Loucy (cell line): ENCODE measurements at regions not wholly inside any gene's neighbourhood (a gene's known extent, or its start where the extent isn't known, plus 50 kb on each side); places are given as distances from the start of the nearest gene placed in this dataset.

Experiments used
- H2AFZ ChIP-seq: fragments of 200-600 bp; sonication (generic); 2 replicates; pipeline ENCODE4 v1.6.0; 2016; ENCODE audit warnings: antibody characterized with exemption, mild to moderate bottlenecking, low read length, moderate library complexity
- H3F3A ChIP-seq: fragments of 200-600 bp; 2 replicates; pipeline ENCODE4 v1.6.0; 2016; ENCODE audit warnings: antibody characterized with exemption, low read depth, mild to moderate bottlenecking
- H3K27me3 ChIP-seq: fragments of 200-600 bp; sonication (generic); 2 replicates; pipeline ENCODE4 v1.6.1; 2014; ENCODE audit warnings: low read length, mild to moderate bottlenecking; ENCODE audit not compliant: insufficient read depth, poor library complexity, severe bottlenecking
- H3K36me3 ChIP-seq: fragments of 200-600 bp; sonication (generic); 2 replicates; pipeline ENCODE4 v1.6.1; 2016; ENCODE audit warnings: low read length; ENCODE audit not compliant: insufficient read depth
- H3K4me1 ChIP-seq: fragments of 200-600 bp; sonication (generic); 2 replicates; pipeline ENCODE4 v1.5.1; 2014; ENCODE audit warnings: low read length, mild to moderate bottlenecking; ENCODE audit not compliant: insufficient read depth, poor library complexity, severe bottlenecking
- H3K4me2 ChIP-seq: fragments of 200-600 bp; sonication (generic); 2 replicates; pipeline ENCODE4 v1.6.0; 2014; ENCODE audit warnings: antibody characterized with exemption, low read length, low read depth, mild to moderate bottlenecking; ENCODE audit not compliant: poor library complexity, severe bottlenecking
- H3K4me3 ChIP-seq: fragments of 200-600 bp; sonication (generic); 2 replicates; pipeline ENCODE4 v1.5.1; 2014; ENCODE audit warnings: low read length, mild to moderate bottlenecking, mixed read lengths; ENCODE audit not compliant: poor library complexity, severe bottlenecking
- H3K79me2 ChIP-seq: fragments of 200-600 bp; sonication (generic); 2 replicates; pipeline ENCODE4 v1.6.1; 2014; ENCODE audit warnings: low read length; ENCODE audit not compliant: insufficient read depth
- H3K9ac ChIP-seq: fragments of 200-600 bp; sonication (generic); 2 replicates; pipeline ENCODE4 v1.6.0; 2014; ENCODE audit warnings: mild to moderate bottlenecking, low read depth, low read length, moderate library complexity; ENCODE audit not compliant: poor library complexity, severe bottlenecking
- H3K9me2 ChIP-seq: fragments of 200-600 bp; sonication (generic); replicated peaks from 2 replicates; pipeline ENCODE4 v1.6.1; 2016; ENCODE audit warnings: low read depth, low read length, mixed read lengths
- H3K9me3 ChIP-seq: fragments of 200-600 bp; sonication (generic); 2 replicates; pipeline ENCODE4 v1.6.1; 2014; ENCODE audit warnings: mild to moderate bottlenecking, antibody characterized with exemption, low read length, low read depth; ENCODE audit not compliant: insufficient read depth
- H4K20me1 ChIP-seq: fragments of 200-600 bp; sonication (generic); 2 replicates; pipeline ENCODE4 v1.6.0; 2014; ENCODE audit warnings: antibody characterized with exemption, low read length, mild to moderate bottlenecking; ENCODE audit not compliant: insufficient read depth, poor library complexity, severe bottlenecking
- EZH2phosphoT487 ChIP-seq: fragments of 200-600 bp; IDR thresholded peaks from 2 replicates; pipeline ENCODE4 v1.6.1; 2018; ENCODE audit warnings: antibody characterized with exemption, mild to moderate bottlenecking, moderate library complexity, borderline replicate concordance
- TF ChIP-seq, protein P1 (sequence below): fragments of 200-600 bp; sonication (generic); conservative IDR thresholded peaks from 2 replicates; pipeline ENCODE4 v1.5.1; 2014; ENCODE audit warnings: mild to moderate bottlenecking, antibody characterized with exemption, low read length

DNA sequence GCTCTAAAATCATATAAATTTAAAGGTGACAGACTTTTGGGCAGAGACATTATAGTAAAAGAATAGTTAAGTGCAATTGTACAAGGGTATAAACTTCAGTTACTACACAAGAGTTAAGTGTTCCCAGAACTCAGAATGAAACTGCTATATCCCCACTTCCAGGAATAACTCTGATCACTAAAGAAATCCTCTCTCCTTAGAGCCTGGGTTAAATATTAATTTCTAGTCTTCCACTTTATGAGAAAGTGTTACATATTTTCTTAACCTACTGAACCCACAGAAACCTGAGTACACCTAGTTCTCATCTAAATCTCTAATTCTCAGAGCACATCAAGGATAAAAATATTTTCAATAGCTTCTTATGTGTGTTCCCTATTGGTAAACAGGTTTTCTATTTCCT, 99.1 kb upstream of the USP38 start:
- Histone ChIP-seq H2AFZ (no peak overlapping the region), H4K20me1 (no peaks in the 10 kb centered on the region), H3K4me3 (no peak overlapping the region), H3K4me2 (no peak overlapping the region), H3K79me2 (no peaks in the 10 kb centered on the region), H3K36me3 (no peaks in the 10 kb centered on the region), H3K9me3 (no peaks in the 10 kb centered on the region), H3F3A (no peaks in the 10 kb centered on the region), H3K9ac (no peak overlapping the region), H3K4me1 (no peaks in the 10 kb centered on the region), H3K27me3 (no peaks in the 10 kb centered on the region), H3K9me2 (no peaks in the 10 kb centered on the region)
- TF ChIP-seq EZH2phosphoT487, result no peak
- TF ChIP-seq, protein P1, sequence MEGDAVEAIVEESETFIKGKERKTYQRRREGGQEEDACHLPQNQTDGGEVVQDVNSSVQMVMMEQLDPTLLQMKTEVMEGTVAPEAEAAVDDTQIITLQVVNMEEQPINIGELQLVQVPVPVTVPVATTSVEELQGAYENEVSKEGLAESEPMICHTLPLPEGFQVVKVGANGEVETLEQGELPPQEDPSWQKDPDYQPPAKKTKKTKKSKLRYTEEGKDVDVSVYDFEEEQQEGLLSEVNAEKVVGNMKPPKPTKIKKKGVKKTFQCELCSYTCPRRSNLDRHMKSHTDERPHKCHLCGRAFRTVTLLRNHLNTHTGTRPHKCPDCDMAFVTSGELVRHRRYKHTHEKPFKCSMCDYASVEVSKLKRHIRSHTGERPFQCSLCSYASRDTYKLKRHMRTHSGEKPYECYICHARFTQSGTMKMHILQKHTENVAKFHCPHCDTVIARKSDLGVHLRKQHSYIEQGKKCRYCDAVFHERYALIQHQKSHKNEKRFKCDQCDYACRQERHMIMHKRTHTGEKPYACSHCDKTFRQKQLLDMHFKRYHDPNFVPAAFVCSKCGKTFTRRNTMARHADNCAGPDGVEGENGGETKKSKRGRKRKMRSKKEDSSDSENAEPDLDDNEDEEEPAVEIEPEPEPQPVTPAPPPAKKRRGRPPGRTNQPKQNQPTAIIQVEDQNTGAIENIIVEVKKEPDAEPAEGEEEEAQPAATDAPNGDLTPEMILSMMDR, result no peak

DNA sequence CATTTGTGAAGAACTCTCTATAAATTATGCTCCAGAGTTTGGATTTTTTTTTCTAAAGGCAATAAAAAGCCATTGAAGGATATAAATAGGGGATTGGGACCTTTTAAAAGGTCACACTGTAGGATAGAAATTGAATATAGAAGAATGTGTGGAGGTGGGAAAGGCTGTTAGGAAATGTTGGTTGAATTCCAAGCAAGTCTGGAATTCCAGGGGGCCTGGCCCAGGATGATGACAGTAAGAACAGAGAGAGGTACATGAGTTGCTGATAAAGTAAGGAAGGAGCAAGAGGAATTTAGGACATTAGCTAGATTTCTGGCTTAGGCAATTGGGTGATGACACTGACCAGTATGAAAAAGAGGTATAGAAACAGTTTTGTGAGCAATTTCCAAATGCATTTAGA, 95.4 kb upstream of the USP38 start:
- H3F3A ChIP-seq, result no peaks in the 10 kb centered on the region
- no peak overlapping the region for H3K4me2 ChIP-seq
- no peak overlapping the region for H3K4me3 ChIP-seq
- H3K27me3 ChIP-seq, result no peaks in the 10 kb centered on the region
- H3K9me3 ChIP-seq, result no peaks in the 10 kb centered on the region
- H3K36me3 ChIP-seq, result no peaks in the 10 kb centered on the region
- H2AFZ ChIP-seq, result no peak overlapping the region
- TF ChIP-seq EZH2phosphoT487, result no peak
- TF ChIP-seq, protein P1, result no peak
- H3K4me1 ChIP-seq, result no peaks in the 10 kb centered on the region
- H3K9me2 ChIP-seq, result no peaks in the 10 kb centered on the region
- H4K20me1 ChIP-seq, result no peaks in the 10 kb centered on the region
- H3K79me2 ChIP-seq, result no peaks in the 10 kb centered on the region
- no peak overlapping the region for H3K9ac ChIP-seq

DNA sequence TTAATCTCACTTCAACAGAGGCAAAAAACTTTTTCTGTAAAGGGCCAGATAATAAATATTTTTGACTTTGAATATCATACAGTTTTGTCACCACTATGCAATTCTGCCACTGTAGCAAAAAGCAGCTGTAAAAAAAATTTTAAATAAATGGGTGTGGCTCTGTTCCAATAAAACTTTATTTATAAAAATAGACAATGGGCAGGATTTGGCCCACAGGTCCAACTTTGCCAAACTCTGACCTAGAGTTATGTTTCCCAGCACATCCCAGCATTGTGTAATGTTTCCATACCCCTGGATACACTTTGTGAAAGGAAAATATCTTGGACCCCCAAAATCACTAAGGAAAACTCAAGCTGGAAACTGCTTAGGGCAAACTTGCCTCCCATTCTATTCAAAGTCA, 94.9 kb upstream of the USP38 start:
- H3K9me2 ChIP-seq, result no peaks in the 10 kb centered on the region
- H3K36me3 ChIP-seq, result no peaks in the 10 kb centered on the region
- no peaks in the 10 kb centered on the region for H3K4me1 ChIP-seq

More for the DNA sequence above, 94.9 kb upstream of the USP38 start:
- Histone ChIP-seq H3F3A (no peaks in the 10 kb centered on the region), H3K9me3 (no peaks in the 10 kb centered on the region), H3K9ac (no peak overlapping the region), H3K27me3 (no peaks in the 10 kb centered on the region), H3K4me2 (no peak overlapping the region), H2AFZ (no peak overlapping the region), H4K20me1 (no peaks in the 10 kb centered on the region), H3K79me2 (no peaks in the 10 kb centered on the region), H3K4me3 (no peak overlapping the region)
- TF ChIP-seq, protein P1, result no peak
- TF ChIP-seq EZH2phosphoT487, result no peak
